Central memory CD8-positive, alpha-beta T cell (primary cell): ENCODE measurements at regions not wholly inside any gene's neighbourhood (a gene's known extent, or its start where the extent isn't known, plus 50 kb on each side); places are given as distances from the start of the nearest gene placed in this dataset.
"Not testable (repeated sequence)": the region's sequence is repeated elsewhere in the genome, so short reads cannot be mapped to it uniquely, and the experiment has no call there.

Experiments
- ATAC-seq: fragments of 150-1000 bp; cut with Tn5 transposase; replicated peaks from 2 replicates; pipeline ENCODE4 v1.10.0; 2022; ENCODE audit warnings: mild to moderate bottlenecking, moderate FRiP score, moderate number of reproducible peaks; ENCODE audit not compliant: poor library complexity, severe bottlenecking; ENCODE audit errors: extremely low read depth
- DNase-seq, 2 donors: peaks; one replicate each; pipeline ENCODE4 v3.0.0; 2021; ENCODE audit warnings: low spot score in 2 of 2
- H3K27ac Mint-ChIP-seq: one replicate; pipeline ENCODE4 v1.8.0; 2022; ENCODE audit warnings: low read depth, mild to moderate bottlenecking, moderate library complexity, mixed read lengths
- H3K27me3 Mint-ChIP-seq: one replicate; pipeline ENCODE4 v1.8.0; 2022; ENCODE audit warnings: mixed read lengths
- H3K36me3 Mint-ChIP-seq: one replicate; pipeline ENCODE4 v1.8.0; 2022; ENCODE audit warnings: mild to moderate bottlenecking, moderate library complexity, mixed read lengths; ENCODE audit not compliant: insufficient read depth
- H3K4me1 Mint-ChIP-seq: one replicate; pipeline ENCODE4 v1.8.0; 2022; ENCODE audit warnings: mixed read lengths
- H3K4me3 Mint-ChIP-seq: one replicate; pipeline ENCODE4 v1.8.0; 2022; ENCODE audit warnings: mild to moderate bottlenecking, moderate library complexity, mixed read lengths
- H3K9me3 Mint-ChIP-seq: one replicate; pipeline ENCODE4 v1.8.0; 2022; ENCODE audit warnings: mixed read lengths

DNA sequence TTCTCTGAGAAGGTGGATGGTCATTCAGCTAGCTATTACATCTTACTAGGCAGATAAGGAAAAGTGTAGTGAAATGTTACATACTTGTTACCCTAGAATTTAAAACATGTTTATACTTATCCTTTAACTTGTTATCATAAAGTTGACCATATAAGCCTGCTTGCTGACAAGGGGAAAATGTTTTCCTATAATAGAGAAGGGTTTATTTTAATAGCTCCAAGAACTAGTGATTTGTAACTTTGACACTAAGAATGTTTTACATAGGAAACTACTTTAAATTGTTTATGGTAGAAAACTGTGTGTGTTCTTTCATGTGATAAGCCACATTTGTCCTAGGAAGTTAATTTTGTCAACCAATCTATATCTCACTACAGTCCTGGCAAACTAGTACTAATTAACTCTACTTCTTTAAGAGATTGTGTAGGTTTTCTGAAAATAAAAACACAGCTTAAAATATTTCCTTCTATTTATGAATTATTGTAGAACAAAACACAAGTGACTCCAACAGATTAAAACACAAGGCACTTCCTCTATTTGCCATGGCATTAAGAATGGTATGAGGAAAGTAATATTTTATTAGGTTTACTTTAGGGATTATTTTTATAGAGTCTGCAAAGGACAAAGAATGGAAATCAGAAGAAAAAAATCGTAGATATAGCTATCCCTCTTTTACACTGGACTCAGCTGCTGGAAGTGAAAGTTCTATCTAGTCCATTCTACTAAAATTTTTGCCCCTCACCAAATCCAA, 233.3 kb upstream of the NBEA start:
- Mint-ChIP-seq H3K9me3 (peaks cover 22% of the 10 kb centered on the region), H3K4me3 (no peak overlapping the region), H3K4me1 (no peaks in the 10 kb centered on the region), H3K27me3 (no peaks in the 10 kb centered on the region), H3K36me3 (no peaks in the 10 kb centered on the region), H3K27ac (no peak overlapping the region)
- DNase-seq (no peak), ATAC-seq (no peak)

DNA sequence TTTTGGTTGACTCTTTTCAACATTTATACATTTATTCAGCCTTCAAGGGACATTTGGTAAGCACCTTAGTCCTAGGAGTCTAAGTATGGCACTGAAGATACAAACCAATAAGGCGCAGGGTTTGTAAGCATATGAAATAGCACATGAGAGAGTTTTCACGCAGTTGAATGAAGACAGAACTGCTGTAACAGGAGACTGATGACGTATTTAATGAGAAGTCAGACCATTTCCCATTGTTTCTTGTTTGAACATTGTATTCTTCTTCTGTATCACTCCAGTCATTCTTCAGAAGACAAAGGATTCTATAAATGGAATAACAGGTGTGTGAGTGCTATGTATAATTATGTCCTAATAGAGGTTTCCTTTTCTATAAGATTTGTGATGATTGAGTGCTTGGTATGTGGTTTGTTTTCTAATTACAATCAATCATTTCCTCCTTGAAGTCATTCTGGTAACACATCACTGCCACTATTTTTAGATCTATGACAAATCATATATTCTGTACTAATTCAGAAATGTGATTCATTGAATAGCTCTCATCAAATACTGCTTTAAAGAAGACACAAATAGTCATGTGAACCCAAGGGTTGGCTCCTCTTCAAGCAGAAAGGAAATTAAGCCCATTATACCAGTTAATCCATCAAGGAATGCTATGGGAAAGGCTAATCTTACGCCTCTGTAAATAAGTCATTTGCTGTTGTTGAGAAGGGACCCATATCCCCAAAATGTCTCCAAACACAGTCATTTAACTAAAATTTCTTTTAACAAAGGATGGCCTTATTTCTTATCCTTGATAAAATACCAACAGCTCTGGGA, 222.8 kb upstream of the NBEA start:
- no peak overlapping the region for H3K27ac Mint-ChIP-seq
- H3K4me3 Mint-ChIP-seq = no peak overlapping the region
- no peaks in the 10 kb centered on the region for H3K4me1 Mint-ChIP-seq
- peaks cover 2% of the 10 kb centered on the region for H3K9me3 Mint-ChIP-seq
- H3K36me3 Mint-ChIP-seq = no peaks in the 10 kb centered on the region
- no peak for ATAC-seq
- no peaks in the 10 kb centered on the region for H3K27me3 Mint-ChIP-seq
- DNase-seq = no peak

DNA sequence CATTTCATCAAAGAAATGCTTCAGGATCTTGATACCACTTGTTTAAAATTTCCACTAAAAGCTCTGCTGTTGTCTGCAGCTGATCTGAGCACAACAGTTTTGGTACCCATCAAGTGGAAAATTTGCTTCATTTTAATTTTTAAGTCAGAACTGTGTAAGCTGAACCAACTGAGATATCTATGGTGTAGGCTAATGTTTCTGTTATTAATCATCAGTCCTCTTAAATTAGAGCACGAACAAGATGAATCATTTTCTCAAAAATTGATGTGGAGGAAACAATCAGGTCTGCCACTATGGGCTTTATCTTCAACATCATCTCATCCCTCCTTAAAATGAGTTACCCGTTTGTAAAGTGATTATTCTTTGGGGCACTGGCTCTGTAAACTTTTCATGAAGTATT, 221.5 kb upstream of the NBEA start:
- DNase-seq = no peak
- H3K9me3 Mint-ChIP-seq = peaks cover 7% of the 10 kb centered on the region
- ATAC-seq = no peak
- H3K36me3 Mint-ChIP-seq = no peaks in the 10 kb centered on the region
- H3K4me1 Mint-ChIP-seq = no peaks in the 10 kb centered on the region
- no peak overlapping the region for H3K4me3 Mint-ChIP-seq
- no peak overlapping the region for H3K27ac Mint-ChIP-seq
- H3K27me3 Mint-ChIP-seq = no peaks in the 10 kb centered on the region

DNA sequence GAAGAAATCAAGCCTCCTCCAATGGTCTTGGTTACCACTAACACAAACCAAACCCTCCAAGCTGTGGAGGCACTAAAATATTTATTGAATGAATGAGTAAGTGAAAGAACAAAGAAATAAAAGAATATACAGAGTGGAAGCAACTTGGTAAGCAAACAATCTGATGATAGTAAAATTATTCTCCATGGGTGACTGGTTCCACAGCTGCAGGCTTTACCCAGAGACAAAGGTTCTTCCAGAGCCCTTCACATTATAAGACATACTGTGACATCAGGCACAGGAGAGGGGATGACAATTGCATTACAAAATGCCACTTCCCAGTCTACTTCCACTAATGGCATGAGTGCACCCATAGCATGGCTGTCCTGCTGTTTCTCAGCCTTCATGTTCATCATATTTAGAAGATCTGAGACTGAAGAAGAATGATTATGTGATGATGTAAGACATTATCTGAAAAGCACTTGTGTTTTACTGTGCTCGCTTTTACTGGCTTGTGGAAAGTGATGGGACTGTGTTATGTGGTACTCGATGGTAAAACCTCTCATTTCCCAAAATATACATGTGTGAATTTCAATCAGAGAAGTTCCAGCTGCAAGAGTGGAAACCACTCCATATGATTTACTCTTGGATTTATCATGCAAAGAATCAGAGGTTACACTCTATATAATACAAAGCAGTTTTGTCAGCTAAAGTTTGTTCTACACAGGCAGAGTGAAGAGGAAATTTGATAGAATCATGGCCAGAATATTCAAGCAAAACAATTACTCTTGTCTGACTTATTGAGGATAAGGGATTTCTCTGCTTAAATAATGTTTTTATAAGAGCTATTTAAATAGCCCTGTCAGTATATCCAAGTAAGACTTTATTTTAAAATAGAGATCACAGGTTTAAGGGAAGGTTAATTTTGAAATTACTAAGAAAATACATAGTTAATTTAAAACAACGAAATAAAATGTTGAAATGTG, 220.2 kb upstream of the NBEA start:
- no peak for ATAC-seq

DNA sequence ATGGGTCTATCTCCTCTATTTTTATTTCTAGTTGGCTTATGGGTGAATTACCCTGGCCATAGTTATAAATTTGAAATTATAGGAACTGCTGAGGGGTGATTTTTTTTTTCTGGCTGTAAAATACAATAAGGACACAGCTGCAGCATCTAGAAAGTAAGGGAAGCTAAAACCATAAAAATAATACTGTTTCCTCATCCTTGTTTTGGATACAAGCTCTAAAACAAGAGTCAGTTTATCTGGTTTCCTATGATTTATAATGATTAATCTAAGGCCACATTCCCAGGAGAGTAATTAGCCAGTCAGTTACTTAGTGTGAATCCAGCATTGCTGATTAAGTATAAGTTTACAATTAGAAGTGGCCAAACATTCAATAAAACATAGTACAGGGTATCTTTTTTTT, 219.1 kb upstream of the NBEA start:
- H3K9me3 Mint-ChIP-seq = peaks cover 8% of the 10 kb centered on the region
- ATAC-seq = no peak
- DNase-seq = no peak
- H3K4me1 Mint-ChIP-seq = no peaks in the 10 kb centered on the region
- H3K27ac Mint-ChIP-seq = no peak overlapping the region
- no peaks in the 10 kb centered on the region for H3K27me3 Mint-ChIP-seq
- no peak overlapping the region for H3K4me3 Mint-ChIP-seq
- no peaks in the 10 kb centered on the region for H3K36me3 Mint-ChIP-seq

More for the DNA sequence above, 220.2 kb upstream of the NBEA start:
- no peak overlapping the region for H3K27ac Mint-ChIP-seq
- no peak overlapping the region for H3K4me3 Mint-ChIP-seq
- H3K27me3 Mint-ChIP-seq = no peaks in the 10 kb centered on the region
- H3K9me3 Mint-ChIP-seq = peaks cover 7% of the 10 kb centered on the region
- no peak for DNase-seq
- no peaks in the 10 kb centered on the region for H3K4me1 Mint-ChIP-seq
- no peaks in the 10 kb centered on the region for H3K36me3 Mint-ChIP-seq

DNA sequence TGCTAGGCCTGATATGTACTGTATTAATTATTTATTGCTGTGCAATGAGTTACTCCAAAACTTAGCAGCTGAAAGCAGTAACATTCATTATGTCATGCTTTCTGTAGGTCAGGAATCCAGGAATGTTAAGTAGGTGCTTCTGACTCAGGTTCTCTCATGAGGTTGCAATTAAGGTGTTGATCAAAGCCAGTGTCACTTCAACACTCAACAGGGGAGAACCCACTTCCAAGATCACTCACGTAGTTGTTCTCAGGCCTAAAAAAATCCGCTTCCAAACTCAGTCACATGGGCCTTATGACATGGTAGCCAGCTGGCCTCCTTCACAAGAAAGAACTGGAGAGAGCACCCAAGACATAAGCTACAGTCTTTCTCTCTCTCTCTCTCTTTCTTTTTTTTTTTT, 211.1 kb upstream of the NBEA start:
- no peak for ATAC-seq
- Mint-ChIP-seq H3K27ac (no peak overlapping the region), H3K4me1 (no peaks in the 10 kb centered on the region), H3K9me3 (peaks cover 20% of the 10 kb centered on the region), H3K27me3 (no peaks in the 10 kb centered on the region), H3K36me3 (no peaks in the 10 kb centered on the region), H3K4me3 (no peak overlapping the region)
- no peak for DNase-seq

DNA sequence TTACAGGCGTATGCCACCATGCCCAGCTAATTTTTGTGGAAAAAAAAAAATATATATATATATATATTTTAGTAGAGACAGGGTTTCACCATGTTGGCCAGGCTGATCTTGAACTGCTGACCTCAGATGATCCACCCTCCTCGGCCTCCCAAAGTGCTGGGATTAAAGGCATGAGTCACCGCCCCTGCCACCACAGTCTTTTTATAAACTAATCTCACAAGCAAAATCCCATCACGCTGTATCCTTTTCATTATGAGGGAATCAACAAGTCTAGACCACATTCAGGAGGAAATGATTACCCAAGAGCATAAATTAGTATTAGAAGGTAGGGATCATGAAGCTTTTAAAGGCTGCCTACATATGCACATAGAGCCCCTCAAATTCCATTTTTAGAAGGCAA, 210.6 kb upstream of the NBEA start:
- H3K4me3 Mint-ChIP-seq = no peak overlapping the region
- H3K9me3 Mint-ChIP-seq = peaks cover 20% of the 10 kb centered on the region
- no peaks in the 10 kb centered on the region for H3K4me1 Mint-ChIP-seq
- no peak for ATAC-seq
- H3K27me3 Mint-ChIP-seq = no peaks in the 10 kb centered on the region
- no peak overlapping the region for H3K27ac Mint-ChIP-seq
- DNase-seq = no peak
- H3K36me3 Mint-ChIP-seq = no peaks in the 10 kb centered on the region

DNA sequence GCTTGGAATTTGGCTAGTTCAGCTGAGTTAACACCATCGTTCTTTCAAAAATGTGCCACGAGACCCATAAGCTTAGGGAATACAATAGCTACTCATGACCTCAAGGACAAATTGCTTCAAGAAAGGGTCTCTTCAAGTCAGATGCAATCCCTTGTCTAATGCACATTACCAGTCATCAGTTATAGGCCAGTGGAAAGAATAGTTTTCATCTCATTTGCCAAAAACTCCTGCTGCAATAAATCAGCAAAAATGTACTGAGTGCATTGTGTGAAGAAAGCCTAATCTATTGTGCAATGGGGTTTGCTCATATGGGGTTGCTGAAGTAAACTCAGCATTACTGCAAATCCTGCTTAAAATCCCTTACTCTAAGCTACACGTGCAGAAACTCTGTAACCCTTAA, 208.3 kb upstream of the NBEA start:
- Mint-ChIP-seq H3K36me3 (no peaks in the 10 kb centered on the region), H3K27me3 (no peaks in the 10 kb centered on the region), H3K4me3 (no peak overlapping the region), H3K4me1 (no peaks in the 10 kb centered on the region), H3K27ac (no peak overlapping the region), H3K9me3 (peaks cover 13% of the 10 kb centered on the region)
- no peak for DNase-seq
- ATAC-seq = no peak

DNA sequence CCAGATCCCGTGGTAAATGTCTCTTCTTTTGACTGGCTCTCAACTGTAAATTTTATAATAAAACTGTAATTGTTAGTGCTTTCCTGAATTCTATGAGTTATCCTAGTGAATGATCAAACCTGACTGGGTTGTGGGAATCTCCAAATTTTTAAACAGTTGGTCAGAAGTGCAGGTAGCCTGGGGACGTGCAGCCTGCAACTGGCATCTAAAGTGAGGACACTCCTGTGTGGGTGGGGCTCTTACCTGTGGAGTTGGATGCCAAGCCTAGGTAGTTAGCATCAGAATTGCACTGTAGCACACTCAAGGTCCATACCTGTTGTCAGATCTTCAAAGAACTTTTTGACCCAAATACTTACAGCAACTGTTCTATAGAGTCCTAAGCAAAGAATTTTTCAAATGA, 207.1 kb upstream of the NBEA start:
- H3K4me3 Mint-ChIP-seq = no peak overlapping the region
- H3K27me3 Mint-ChIP-seq = no peaks in the 10 kb centered on the region
- H3K4me1 Mint-ChIP-seq = no peaks in the 10 kb centered on the region
- peaks cover 6% of the 10 kb centered on the region for H3K9me3 Mint-ChIP-seq
- H3K27ac Mint-ChIP-seq = no peak overlapping the region
- H3K36me3 Mint-ChIP-seq = no peaks in the 10 kb centered on the region
- DNase-seq (no peak), ATAC-seq (no peak)

DNA sequence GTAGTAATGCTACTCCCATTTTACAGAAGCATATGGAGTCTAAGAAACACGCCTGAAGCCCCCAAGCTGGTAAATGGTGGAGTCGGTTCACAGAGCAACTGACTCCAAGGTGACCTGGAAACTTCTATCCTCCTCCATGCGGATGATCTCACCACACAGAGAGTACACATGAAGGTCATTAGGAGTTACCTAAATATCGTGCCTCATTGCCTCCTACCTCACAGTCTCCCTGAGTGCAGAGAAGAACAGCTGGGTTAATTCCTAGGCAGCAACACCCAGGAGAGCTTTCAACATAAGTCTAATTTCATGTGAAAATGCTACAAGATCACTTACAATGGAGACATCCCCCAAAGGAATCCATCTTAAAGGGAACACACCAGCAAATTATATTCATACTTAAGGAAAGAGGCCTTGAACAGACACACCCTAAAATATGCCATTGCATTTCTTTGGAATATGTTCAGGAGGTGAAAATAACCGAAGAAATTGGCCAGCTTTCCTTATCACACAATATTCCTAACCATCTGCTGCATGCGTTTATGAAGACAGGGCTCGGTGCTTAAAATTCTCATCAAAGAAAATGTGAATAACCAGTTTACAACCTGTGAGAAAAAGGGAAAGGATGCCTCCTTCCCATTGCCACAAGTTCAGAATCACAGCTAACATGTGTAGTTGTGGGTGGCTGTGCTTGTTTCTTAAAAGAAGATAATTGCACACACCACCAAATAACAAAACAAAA, 203.6 kb upstream of the NBEA start:
- Mint-ChIP-seq H3K4me3 (no peak overlapping the region), H3K9me3 (peaks cover 15% of the 10 kb centered on the region), H3K36me3 (no peaks in the 10 kb centered on the region), H3K27ac (no peak overlapping the region), H3K4me1 (no peaks in the 10 kb centered on the region), H3K27me3 (no peaks in the 10 kb centered on the region)
- ATAC-seq (no peak), DNase-seq (no peak)

DNA sequence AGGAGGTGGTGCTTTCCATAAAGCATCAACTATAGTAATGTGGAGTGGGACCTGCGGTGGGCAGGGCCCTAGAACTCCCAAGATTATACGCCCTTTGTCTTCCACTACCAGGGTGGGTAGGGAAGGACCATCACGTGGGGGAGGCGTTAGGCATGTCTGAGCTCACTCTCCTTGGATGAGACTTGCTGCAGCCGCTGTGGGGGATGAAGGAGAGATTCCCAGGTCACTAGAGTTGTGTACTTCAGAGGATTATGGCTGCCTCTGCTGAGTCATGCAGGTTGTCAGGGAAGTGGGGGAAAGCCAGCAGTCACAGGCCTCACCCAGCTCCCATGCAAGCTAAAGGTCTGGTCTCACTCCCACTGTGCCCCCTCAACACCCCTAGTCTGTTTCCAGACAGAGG, 195.0 kb upstream of the NBEA start:
- not testable (repeated sequence) for H3K27me3 Mint-ChIP-seq, H3K36me3 Mint-ChIP-seq, H3K27ac Mint-ChIP-seq, DNase-seq, ATAC-seq, H3K4me1 Mint-ChIP-seq, H3K4me3 Mint-ChIP-seq
- peaks cover 25% of the 10 kb centered on the region for H3K9me3 Mint-ChIP-seq

DNA sequence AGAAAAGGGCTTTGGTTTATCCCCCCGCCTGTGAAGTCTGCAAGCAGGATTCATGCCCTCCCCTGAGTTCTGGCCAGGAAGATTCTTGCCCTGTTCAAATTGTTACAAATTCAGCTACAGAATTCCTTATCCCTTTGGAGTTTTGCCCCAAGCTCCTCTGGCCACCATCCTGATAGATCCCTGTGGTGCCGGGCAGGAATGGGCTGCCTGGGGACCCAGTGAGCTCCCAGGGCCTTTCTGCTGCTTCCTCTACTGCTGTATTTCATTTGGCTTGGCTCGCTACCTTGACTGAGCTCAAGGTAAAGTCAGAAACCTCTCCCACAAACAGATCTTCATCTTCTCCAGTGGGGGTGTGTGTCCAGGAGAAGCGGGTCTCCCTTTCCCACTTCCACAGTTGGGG, 194.6 kb upstream of the NBEA start:
- H3K27me3 Mint-ChIP-seq = no peaks in the 10 kb centered on the region
- H3K4me3 Mint-ChIP-seq = no peak overlapping the region
- no peaks in the 10 kb centered on the region for H3K36me3 Mint-ChIP-seq
- H3K9me3 Mint-ChIP-seq = peaks cover 20% of the 10 kb centered on the region
- no peaks in the 10 kb centered on the region for H3K4me1 Mint-ChIP-seq
- ATAC-seq = no peak
- H3K27ac Mint-ChIP-seq = no peak overlapping the region
- no peak for DNase-seq
